ENCODE measurements at regions not wholly inside any gene's neighbourhood (a gene's known extent, or its start where the extent isn't known, plus 50 kb on each side); places are given as distances from the start of the nearest gene placed in this dataset.

GRCh38 chr14:22118899-22119477 is 445.4 kb upstream of the OR4E1 start:
- ChIA-PET POLR2A (ENCODE audit: low non-redundant PET) (no interaction called here), CTCF (no interaction called here)
- no peak for DNase-seq (ENCODE audit: low spot score)
- TF ChIP-seq CTCF (conservative IDR thresholded peaks at IDR 0.05; ENCODE audit: low read depth): no peak
- H3K27ac ChIP-seq: no peak overlapping the region

- DNase-seq (ENCODE audit: low spot score): no peak
- no peak for TF ChIP-seq CTCF (conservative IDR thresholded peaks at IDR 0.05; ENCODE audit: low read depth)
- POLR2A ChIA-PET (ENCODE audit: low non-redundant PET): no interaction called here
- no peak overlapping the region for H3K27ac ChIP-seq
- CTCF ChIA-PET: interaction anchor here (0.7 to 2.3 kb wide), 2 partner anchors 88 to 135 kb away, joined by 3 to 8 read pairs; no protein-coding TSS in a partner anchor
Measured at GRCh38 chr14:22113401-22113800, 439.8 kb upstream of the OR4E1 start.

- CTCF ChIA-PET: interaction anchor here (0.6 to 2.3 kb wide), 13 partner anchors 8 to 266 kb away, joined by 3 to 8 read pairs (median 3); no protein-coding TSS in a partner anchor
- TF ChIP-seq CTCF (conservative IDR thresholded peaks at IDR 0.05; ENCODE audit: low read depth): peak; percentile 45
- peak; percentile 11 for DNase-seq (ENCODE audit: low spot score)
- no peak overlapping the region for H3K27ac ChIP-seq
- POLR2A ChIA-PET (ENCODE audit: low non-redundant PET): no interaction called here
Measured at GRCh38 chr14:22112004-22112403, 438.4 kb upstream of the OR4E1 start.

- ChIA-PET CTCF (interaction anchor here (0.6 kb wide), 1 partner anchor 54 kb away, joined by 3 read pairs; no protein-coding TSS in a partner anchor), POLR2A (ENCODE audit: low non-redundant PET) (no interaction called here)
- DNase-seq (ENCODE audit: low spot score): no peak
- no peak overlapping the region for H3K27ac ChIP-seq
- no peak for TF ChIP-seq CTCF (conservative IDR thresholded peaks at IDR 0.05; ENCODE audit: low read depth)
Measured at GRCh38 chr14:22107753-22108152, 434.1 kb upstream of the OR4E1 start.

GRCh38 chr14:22106700-22107697 is 433.4 kb upstream of the OR4E1 start:
- ChIA-PET POLR2A (ENCODE audit: low non-redundant PET) (no interaction called here), CTCF (interaction anchor here (0.5 kb wide), 1 partner anchor 67 kb away, joined by 3 read pairs; no protein-coding TSS in a partner anchor)
- TF ChIP-seq CTCF (conservative IDR thresholded peaks at IDR 0.05; ENCODE audit: low read depth): no peak
- peak; percentile 9 for DNase-seq (ENCODE audit: low spot score)
- H3K27ac ChIP-seq: no peak overlapping the region

GRCh38 chr14:22105624-22106006 is 432.0 kb upstream of the OR4E1 start:
- POLR2A ChIA-PET (ENCODE audit: low non-redundant PET): no interaction called here
- CTCF ChIA-PET: interaction anchor here (0.5 kb wide), 1 partner anchor 115 kb away, joined by 3 read pairs; no protein-coding TSS in a partner anchor
- H3K27ac ChIP-seq: no peak overlapping the region
- DNase-seq (ENCODE audit: low spot score): no peak
- TF ChIP-seq CTCF (conservative IDR thresholded peaks at IDR 0.05; ENCODE audit: low read depth): no peak
